ENCODE measurements at regions not wholly inside any gene's neighbourhood (a gene's known extent, or its start where the extent isn't known, plus 50 kb on each side); places are given as distances from the start of the nearest gene placed in this dataset.

DNA sequence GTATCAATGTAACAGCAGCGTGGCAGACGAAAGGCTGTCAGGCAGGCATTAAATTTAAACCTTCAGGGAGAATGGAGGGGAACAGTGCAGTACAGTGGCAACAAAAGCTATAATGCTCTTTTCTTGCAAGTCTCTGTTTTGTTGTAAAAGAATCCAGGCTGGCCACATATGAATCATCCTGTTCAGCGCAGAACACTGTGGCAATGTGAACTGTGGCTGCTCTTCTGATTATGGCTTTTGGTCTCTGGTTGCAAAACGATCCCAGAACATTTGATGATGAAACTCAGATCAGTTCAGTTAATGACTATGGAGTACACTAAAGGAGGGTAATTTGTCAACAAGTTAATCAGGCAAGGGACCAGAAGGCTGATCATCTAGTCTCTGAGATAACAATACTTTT lies 219.7 kb upstream of the SGO1 start:
- no peak for DNase-seq
- Histone ChIP-seq H3K79me1 (ENCODE audit: insufficient read depth, low read depth, low read length, poor library complexity, severe bottlenecking) (no peaks in the 10 kb centered on the region), H3T11ph (ENCODE audit: low read length) (no peak overlapping the region), H2BK12ac (ENCODE audit: insufficient read length, low read depth, low read length) (no peak overlapping the region), H3K27ac (ENCODE audit: insufficient read length, low read depth, low read length) (no peak overlapping the region), H3K4me2 (ENCODE audit: insufficient read depth, insufficient read length, low read length) (no peak overlapping the region), H3K23me2 (ENCODE audit: insufficient read length, low read depth, low read length, poor library complexity, severe bottlenecking) (no peaks in the 10 kb centered on the region), H4K8ac (replicated peaks; ENCODE audit: insufficient read length, low read depth, low read length) (no peak overlapping the region), H4K20me1 (ENCODE audit: control insufficient read depth, insufficient read depth, insufficient read length) (no peaks in the 10 kb centered on the region), H3K9ac (ENCODE audit: extremely low read depth, insufficient read length, low read length) (no peak overlapping the region), H3K18ac (ENCODE audit: insufficient read length, low read depth, low read length) (no peak overlapping the region), H2BK15ac (ENCODE audit: low read depth, low read length) (no peak overlapping the region), H3K14ac (ENCODE audit: insufficient read depth, low read length) (no peak overlapping the region), H2BK5ac (ENCODE audit: insufficient read length, low read length) (no peak overlapping the region), H3K27me3 (ENCODE audit: insufficient read depth, low read length) (no peaks in the 10 kb centered on the region), H2AK5ac (ENCODE audit: insufficient read length, low read length) (no peak overlapping the region), H3K79me2 (ENCODE audit: insufficient read depth, low read length) (no peaks in the 10 kb centered on the region), H3K56ac (ENCODE audit: insufficient read length, low read depth, low read length) (no peak overlapping the region), H3K23ac (ENCODE audit: insufficient read length, low read depth, low read length) (no peak overlapping the region), H4K91ac (ENCODE audit: insufficient read length, low read depth, low read length) (no peak overlapping the region), H2BK120ac (ENCODE audit: low read depth, low read length, poor library complexity, severe bottlenecking) (no peak overlapping the region), H2BK20ac (ENCODE audit: low read depth, low read length, poor library complexity, severe bottlenecking) (no peak overlapping the region), H3K4me1 (ENCODE audit: insufficient read depth, low read length) (no peaks in the 10 kb centered on the region), H2AFZ (ENCODE audit: low read length) (no peak overlapping the region), H3K4ac (ENCODE audit: low read depth, low read length) (no peak overlapping the region), H4K5ac (ENCODE audit: insufficient read length, low read depth, low read length) (no peak overlapping the region), H3K9me3 (ENCODE audit: control insufficient read depth, low read depth, low read length) (no peaks in the 10 kb centered on the region)
- TF ChIP-seq, protein P1, sequence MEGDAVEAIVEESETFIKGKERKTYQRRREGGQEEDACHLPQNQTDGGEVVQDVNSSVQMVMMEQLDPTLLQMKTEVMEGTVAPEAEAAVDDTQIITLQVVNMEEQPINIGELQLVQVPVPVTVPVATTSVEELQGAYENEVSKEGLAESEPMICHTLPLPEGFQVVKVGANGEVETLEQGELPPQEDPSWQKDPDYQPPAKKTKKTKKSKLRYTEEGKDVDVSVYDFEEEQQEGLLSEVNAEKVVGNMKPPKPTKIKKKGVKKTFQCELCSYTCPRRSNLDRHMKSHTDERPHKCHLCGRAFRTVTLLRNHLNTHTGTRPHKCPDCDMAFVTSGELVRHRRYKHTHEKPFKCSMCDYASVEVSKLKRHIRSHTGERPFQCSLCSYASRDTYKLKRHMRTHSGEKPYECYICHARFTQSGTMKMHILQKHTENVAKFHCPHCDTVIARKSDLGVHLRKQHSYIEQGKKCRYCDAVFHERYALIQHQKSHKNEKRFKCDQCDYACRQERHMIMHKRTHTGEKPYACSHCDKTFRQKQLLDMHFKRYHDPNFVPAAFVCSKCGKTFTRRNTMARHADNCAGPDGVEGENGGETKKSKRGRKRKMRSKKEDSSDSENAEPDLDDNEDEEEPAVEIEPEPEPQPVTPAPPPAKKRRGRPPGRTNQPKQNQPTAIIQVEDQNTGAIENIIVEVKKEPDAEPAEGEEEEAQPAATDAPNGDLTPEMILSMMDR (conservative IDR thresholded peaks at IDR 0.05), result no peak
- Mint-ChIP-seq H3K36me3 (ENCODE audit: insufficient read depth in 1 of 3, low read depth in 3 of 3) (no peaks in the 10 kb centered on the region), H3K9me3 (no peaks in the 10 kb centered on the region), H3K27me3 (ENCODE audit: low read depth) (no peaks in the 10 kb centered on the region), H3K4me1 (peaks cover 10 to 16% of the 10 kb centered on the region in 2 experiments), H3K27ac (no peak overlapping the region; a peak in 1 of 7 replicates), H3K4me3 (no peak overlapping the region)
- no CpG with 5 or more reads among the region's 4 CpGs for WGBS (ENCODE audit: extremely low coverage, insufficient read length, low lambda C conversion rate)

All from H9 (cell line).